HG02938 (cell line): ENCODE measurements at regions not wholly inside any gene's neighbourhood (a gene's known extent, or its start where the extent isn't known, plus 50 kb on each side); places are given as distances from the start of the nearest gene placed in this dataset.

ENCODE experiments used
- ATAC-seq: cut with Tn5 transposase; IDR thresholded peaks from one replicate; pipeline ENCODE4 v1.9.1; 2021; ENCODE audit warnings: mild to moderate bottlenecking, moderate library complexity; ENCODE audit not compliant: unreplicated experiment

GRCh38 chr1:25082216-25082899 lies 149.9 kb downstream of the SYF2 start:
- ATAC-seq = no peak

DNA sequence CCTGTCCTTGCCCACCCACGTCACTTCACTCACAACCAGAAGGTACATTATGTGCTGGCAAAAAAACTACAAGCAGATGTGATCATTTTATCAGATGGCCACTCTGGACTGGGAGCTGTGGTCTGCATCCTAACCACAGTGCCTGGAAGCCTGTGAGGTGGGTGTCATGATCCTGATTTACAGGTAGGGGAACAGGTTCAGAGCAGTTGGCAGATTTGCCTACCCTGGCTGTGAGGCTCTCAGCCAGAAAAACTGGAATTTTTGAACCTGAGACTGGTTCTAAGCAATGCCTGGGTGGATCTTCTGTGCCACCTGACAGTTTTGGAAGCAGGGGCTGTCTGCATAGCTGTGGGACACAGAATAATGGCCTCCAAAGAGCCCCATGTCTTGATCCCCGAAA lies 150.8 kb downstream of the SYF2 start:
- no peak for ATAC-seq

DNA sequence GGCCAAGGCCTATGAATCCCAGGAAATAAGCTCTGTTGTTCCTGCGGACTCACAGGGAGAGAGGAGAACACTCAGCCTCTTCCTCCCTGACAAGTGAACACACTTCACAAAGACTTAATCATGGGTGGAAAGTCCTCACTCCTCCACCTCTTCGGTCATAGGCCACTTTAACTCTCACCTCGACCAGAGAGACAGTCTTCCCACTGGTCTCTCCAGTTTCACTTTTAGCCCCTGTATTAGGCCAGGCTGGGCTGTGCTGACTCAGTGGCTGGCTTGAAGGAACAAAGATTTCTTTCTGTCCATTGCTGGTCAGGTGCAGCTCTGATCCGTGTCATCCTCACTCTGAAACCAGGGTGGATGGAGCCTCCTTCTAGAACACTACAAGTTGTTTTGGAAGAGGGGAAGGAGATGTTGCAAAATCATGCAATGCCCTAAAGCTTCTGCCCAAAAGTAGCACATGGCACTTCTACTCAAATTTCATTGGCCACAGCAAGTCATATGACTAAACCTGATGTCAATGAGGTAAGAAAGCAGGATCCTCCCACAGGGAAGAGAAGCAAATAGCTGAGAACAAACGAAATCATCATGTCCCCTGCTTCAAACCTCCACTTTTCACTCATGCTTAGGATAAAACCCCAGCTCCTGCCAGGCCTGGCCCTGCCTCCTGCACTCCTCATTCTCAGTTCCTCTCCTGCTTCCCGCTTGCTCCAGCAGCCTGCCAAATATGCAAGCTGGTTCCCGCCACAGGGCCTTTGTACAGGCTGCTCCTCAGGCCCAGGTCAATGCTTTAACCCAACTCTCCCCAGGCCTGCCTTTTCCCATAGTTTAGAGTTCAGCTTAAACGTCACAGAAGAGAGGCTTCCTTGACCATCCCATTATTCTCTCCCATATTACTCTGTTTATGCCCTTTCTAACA lies 150.5 kb upstream of the RUNX3 start:
- ATAC-seq = no peak

DNA sequence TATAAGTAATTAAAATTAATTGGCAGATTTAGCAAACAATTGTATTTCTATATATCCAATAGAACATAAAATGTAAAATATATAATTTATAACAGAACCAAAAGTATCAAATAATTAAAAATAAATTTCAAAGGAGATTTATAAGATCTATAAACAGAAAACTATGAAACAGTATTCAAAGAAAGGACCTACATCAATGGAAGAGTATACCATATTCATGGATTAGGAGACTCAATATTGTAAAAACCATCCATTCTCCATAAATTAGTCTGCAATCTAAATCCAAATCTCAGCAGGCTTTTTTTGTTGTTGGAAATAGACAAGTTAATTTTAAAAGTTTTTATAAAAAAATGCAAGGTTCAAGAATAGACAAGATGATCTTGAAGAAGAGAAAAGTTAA lies 149.0 kb upstream of the RUNX3 start:
- no peak for ATAC-seq

DNA sequence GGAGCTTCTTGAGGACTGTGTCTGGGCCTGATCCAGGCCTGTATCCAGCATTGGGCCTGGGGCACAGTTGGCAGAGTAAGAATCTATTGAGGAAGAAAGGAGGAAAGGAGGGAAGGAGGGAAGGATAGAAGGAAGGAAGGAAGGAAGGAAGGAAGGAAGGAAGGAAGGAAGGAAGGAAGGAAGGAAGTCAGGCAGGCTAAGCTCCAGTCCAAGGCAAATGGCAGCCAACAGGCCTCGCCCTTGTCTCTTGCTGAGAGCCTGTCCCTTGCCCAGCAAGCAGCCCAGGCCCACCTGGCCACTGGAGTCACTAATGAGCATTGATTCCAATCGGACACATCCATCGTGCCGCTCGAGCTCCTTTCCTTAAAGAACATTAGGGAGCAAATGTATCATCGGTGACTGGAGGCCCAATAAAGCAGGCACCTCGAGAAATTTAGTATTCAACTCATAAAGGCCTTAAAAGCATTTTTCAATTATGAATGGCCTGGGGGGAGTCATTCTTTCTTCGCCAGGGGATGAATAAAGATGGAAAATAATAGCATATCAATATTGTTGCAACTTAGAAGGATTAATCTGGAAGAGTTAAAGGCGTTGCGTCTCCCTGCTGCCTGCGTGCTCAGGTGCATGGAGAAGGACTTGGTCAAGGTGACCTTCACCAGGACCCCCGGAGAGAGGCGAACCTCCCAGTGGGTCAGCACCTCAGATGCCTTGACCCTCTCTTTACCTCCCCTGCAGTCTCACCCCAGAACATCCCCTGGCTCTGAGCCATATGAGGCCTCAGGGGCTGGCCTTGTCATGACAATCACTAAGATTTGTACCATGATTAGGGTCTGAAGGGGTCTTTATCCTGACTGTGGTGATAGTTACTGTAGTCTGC lies 144.5 kb upstream of the RUNX3 start:
- ATAC-seq = no peak

DNA sequence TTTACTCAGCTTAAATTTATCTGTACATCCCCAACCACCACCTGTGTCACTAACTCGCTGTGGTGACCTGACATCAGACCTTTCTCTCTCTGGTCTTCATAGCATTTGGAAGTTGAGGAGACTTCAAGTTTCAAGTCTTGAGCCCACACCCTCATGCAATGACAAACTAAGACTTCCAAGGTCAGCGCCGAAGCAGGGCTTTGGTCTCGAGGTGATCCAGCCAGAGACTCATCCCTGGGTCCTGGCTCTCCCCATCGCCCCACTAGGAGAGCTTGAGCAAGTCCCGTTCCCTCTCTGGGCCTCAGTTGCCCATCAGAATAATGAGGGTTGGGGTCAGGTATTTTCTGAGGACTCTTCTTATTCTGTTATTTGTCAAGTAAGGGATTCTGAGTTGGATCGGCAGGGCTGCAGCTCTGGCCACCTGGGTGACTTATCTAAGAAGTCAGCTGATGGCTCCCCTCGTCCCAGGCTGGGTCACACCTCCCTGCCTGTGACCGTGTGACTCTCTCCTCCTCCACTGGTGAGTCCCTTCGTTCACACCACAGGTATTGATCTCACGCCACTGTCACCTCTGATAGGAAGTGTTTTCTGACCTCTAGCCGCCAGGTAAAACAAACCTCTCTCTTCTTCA lies 143.7 kb upstream of the RUNX3 start:
- no peak for ATAC-seq

- no peak for ATAC-seq
These were observed 142.4 kb upstream of the RUNX3 start for GRCh38 chr1:25072461-25072860.

- no peak for ATAC-seq
These were observed 138.8 kb upstream of the RUNX3 start for GRCh38 chr1:25068829-25069228.

GRCh38 chr1:25068316-25068715 lies 138.2 kb upstream of the RUNX3 start:
- ATAC-seq = no peak

GRCh38 chr1:25067518-25068251 lies 137.6 kb upstream of the RUNX3 start:
- ATAC-seq = no peak

DNA sequence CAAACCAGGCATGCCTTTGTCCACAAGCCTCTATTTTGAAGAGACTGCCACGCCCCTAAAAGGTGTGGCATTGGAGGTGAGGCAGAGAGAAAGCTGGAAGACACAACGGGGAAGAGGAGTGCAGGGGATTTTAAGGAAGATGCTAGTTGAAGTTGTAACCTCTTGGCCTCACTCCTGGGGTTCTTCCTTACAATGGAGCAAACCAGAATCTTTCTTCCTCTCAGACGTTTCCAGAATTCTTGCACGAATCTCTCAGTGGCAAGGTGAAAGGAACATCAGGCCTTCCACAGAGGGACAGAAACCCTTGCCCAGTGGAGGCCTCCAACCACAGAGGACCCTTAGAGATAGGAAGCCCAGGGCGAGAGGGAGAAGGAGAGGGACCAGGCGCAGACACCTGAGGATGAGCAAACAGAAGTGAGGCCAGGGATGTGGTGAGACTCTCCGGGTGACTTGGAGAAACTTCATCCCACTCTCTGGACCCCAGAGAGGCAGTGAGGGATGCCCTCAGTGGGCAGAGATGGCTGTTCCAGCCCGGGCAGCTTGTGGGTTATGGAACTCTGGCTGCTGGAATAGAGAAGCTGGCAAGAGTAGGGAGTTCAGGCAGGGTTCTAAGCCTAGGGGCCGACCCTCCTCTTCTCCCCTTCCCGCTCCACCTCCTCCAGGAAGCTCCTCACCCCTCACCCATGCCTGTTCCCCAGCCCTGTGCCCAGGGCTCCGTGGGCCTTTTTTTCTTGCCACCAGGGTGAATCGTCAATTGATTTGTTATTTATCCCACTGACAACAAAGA lies 136.8 kb upstream of the RUNX3 start:
- no peak for ATAC-seq

- ATAC-seq = no peak
These were observed 136.2 kb upstream of the RUNX3 start for GRCh38 chr1:25066256-25066655.

DNA sequence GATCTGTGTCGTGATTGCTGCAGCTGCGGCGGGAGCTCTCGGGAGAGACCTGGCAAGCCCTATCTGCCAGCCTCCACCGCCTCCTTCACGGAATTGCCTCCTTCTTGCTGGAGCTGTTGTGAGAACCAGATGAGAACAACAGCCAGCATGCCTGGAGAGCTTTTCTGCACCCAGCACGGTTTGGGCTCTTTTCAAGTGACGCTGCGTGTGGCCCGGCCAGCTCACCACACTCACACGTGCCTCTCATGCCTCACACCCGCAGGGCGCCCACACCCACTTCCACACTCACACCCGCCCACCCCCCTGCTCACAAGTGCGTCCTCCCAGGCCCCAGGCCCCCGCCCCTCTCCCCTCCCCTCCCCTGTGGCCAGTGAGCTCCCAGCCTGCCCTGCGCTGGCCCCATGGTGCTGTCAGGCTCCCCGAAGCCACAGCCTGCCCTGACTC lies 135.7 kb upstream of the RUNX3 start:
- ATAC-seq = no peak

GRCh38 chr1:25065321-25065721 lies 135.2 kb upstream of the RUNX3 start:
- no peak for ATAC-seq

DNA sequence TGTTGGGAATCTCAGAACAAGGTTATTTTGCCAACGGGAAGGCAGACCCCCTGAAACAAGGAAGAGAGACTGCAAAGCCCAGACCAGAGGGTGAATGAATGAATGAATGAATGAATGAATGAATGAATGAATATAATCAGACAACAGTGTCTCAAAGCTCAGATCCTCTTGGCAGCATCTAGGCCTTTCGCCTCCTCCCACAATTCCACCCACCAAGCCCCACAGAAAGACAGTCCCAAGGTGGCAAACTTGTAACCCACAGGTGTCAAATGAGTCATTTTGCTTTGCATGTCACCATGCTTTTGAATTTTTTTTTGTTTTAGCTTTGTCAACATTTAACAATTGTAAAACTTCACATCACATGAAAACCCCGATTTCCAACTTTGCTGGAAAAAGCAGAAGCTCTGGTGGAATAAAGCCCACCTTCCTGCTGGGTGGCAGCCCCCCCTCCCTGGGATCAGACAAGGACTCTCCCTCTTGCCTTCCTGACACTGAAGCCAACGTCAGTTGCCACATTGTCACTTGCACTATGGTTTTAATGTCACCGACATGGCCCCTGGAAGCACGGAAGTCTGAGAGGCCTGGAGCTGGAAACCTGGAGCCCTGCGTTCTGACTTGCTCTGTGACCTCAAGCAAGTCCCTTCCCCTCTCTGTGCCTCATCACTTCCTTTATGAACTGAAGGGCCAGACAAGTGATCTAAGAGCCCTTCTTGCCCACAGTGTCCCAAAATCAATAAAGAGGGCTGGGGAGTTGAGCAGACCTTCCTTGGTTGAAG lies 134.6 kb upstream of the RUNX3 start:
- no peak for ATAC-seq

DNA sequence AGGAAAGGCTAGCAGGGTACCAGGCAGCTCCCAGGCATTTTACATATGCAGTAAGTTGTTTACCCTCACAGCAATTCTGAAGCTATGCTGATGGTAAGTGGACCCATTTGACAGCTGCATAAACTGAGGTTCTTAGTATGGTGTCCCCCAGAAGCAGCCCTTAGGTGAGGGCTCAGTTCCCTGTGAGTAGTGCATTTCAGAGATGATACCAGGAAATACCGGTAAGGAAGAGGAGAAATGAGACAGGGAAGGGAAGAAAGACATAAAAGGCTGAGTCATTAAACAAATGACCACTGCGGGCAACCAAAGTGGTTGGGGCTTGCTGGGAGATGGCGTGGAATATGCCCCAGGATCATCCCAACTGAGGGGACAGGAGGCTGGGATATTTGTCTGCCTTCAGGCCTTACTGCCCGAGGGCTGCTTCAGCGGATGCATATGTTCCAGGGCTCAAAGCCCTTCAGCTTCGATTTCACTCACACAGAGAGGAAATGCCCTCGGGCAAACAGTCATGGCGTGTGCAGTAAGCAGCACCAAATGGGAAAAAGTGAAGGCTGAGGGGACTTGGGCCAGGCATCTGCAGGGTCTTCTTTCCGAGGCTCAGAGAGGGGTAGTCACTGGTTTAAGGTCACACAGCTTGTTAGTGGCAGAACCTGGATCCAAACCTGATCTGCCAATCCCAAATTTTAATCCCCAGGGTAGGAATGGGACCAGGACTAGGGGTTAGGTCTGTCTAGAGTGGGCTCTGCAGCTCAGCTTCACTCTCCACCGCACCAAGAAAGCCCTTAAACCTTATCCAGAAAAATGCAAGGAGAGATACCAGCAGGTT lies 133.7 kb upstream of the RUNX3 start:
- no peak for ATAC-seq

- ATAC-seq = no peak
These were observed 132.7 kb upstream of the RUNX3 start for GRCh38 chr1:25062621-25063255.
